Body of pancreas (tissue), 4 donors: ENCODE measurements at regions not wholly inside any gene's neighbourhood (a gene's known extent, or its start where the extent isn't known, plus 50 kb on each side); places are given as distances from the start of the nearest gene placed in this dataset.

Experiments
- ATAC-seq: fragments of 150-250 bp; one replicate; pipeline ENCODE4 v1.9.1; 2016
- DNase-seq, 4 donors: peaks; one replicate each; pipeline ENCODE4 v3.0.0-alpha.2; 2019
- H3K27ac ChIP-seq, 4 donors: fragments of 200-600 bp; sonication (generic); 1 replicate in 3 of 4; 2 replicates in 1 of 4; pipeline versions ENCODE4 v1.5.1 to v1.6.1; 2016 to 2019; ENCODE audit warnings: mild to moderate bottlenecking in 1 of 4, mixed read lengths in 1 of 4, moderate library complexity in 1 of 4
- H3K27me3 ChIP-seq, 2 donors: fragments of 200-600 bp; sonication (generic); one replicate each; pipeline ENCODE4 v1.6.0; 2016; ENCODE audit warnings: mild to moderate bottlenecking in 1 of 2
- H3K36me3 ChIP-seq, 2 donors: fragments of 200-600 bp; sonication (generic); replicated peaks in 1 of 2; 2 replicates each; pipeline ENCODE4 v1.5.1; 2016; ENCODE audit warnings: low read depth in 2 of 2; ENCODE audit not compliant: insufficient read depth in 1 of 2
- H3K4me1 ChIP-seq: fragments of 200-600 bp; sonication (generic); one replicate; pipeline ENCODE4 v1.6.0; 2016
- H3K4me3 ChIP-seq, 2 donors: fragments of 200-600 bp; sonication (generic); 1 replicate in 1 of 2; 2 replicates in 1 of 2; pipeline ENCODE4 v1.5.1; 2016 to 2019
- H3K9me3 ChIP-seq, 3 donors: fragments of 200-600 bp; sonication (generic); 1 replicate in 2 of 3; 2 replicates in 1 of 3; pipeline ENCODE4 v1.5.1; 2016
- POLR2A ChIP-seq, 3 donors: fragments of 450-650 bp; IDR thresholded peaks; one replicate each; pipeline ENCODE4 v1.6.1; 2016; ENCODE audit warnings: antibody characterized with exemption in 3 of 3, mild to moderate bottlenecking in 2 of 3
- WGBS, 2 donors: methylation state at CpG; one replicate each; pipeline ENCODE4 v1.1.5; 2017; 5-methylcytosine and 5-hydroxymethylcytosine counted together
- intact Hi-C: fragments of 100-400 bp; cut with DNase I; formaldehyde crosslinking; loops from one replicate; pipeline ENCODE4 v1.15.1; 2023
- TF ChIP-seq, protein P1 (sequence below), 7 experiments: fragments of 450-650 bp in 4 of 7; fragments of 200-600 bp in 3 of 7; sonication (generic) in 3 of 7; IDR thresholded peaks; one replicate each; pipeline ENCODE4 v1.5.1; 2016 to 2019; ENCODE audit warnings: antibody characterized with exemption in 7 of 7

DNA sequence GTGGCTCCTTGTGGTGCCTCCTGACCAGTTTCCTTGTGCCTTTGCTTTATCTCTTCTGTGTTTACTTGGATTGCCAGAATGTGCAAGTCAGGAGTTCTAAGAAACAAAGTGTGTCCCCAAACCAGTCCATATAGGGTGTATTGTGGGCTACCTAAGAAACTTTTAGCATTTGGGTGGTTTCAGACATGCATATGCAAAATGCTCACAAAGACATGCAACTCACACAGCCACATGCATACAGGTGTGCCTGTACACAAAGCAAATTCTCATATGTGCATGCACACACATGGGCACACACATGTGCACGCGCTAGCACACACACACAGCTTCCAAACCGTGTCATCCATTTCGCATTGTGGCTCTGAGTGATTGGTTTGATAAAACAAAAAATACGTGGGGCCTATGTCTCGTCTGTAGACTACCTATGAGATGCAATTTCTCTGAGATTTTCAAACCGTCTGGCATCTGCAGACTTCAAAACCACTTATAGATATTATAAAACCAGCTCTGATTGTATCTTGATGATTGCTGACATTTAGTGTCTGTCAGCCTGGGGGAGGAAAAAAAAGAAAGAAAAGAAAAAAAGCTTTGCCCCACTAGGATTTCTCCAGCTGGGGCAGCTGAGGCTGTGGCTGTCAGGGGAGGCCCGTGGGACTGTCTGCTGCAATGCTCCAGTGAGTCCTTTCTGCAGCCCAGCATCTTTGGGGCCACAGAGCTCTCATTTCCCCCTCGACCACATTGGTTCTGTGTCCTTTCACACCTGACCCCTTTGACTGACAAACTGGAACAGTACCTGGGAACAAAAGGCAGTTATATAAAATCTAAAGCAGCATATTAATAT, 556.1 kb downstream of the CMPK2 start:
- no peaks in the 10 kb centered on the region for H3K4me1 ChIP-seq
- TF ChIP-seq, protein P1, sequence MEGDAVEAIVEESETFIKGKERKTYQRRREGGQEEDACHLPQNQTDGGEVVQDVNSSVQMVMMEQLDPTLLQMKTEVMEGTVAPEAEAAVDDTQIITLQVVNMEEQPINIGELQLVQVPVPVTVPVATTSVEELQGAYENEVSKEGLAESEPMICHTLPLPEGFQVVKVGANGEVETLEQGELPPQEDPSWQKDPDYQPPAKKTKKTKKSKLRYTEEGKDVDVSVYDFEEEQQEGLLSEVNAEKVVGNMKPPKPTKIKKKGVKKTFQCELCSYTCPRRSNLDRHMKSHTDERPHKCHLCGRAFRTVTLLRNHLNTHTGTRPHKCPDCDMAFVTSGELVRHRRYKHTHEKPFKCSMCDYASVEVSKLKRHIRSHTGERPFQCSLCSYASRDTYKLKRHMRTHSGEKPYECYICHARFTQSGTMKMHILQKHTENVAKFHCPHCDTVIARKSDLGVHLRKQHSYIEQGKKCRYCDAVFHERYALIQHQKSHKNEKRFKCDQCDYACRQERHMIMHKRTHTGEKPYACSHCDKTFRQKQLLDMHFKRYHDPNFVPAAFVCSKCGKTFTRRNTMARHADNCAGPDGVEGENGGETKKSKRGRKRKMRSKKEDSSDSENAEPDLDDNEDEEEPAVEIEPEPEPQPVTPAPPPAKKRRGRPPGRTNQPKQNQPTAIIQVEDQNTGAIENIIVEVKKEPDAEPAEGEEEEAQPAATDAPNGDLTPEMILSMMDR (IDR thresholded peaks at IDR 0.05): no peak
- TF ChIP-seq POLR2A (IDR thresholded peaks at IDR 0.05): no peak
- 60 to 65% methylated on average over 9 of the region's 9 CpGs for WGBS, 2 donors
- H3K36me3 ChIP-seq: no peaks in the 10 kb centered on the region
- no peak overlapping the region for H3K27ac ChIP-seq
- no peaks in the 10 kb centered on the region for H3K9me3 ChIP-seq
- no peak for ATAC-seq
- no peaks in the 10 kb centered on the region for H3K27me3 ChIP-seq
- intact Hi-C loops: no loop called here
- no peak overlapping the region for H3K4me3 ChIP-seq
- DNase-seq: no peak

DNA sequence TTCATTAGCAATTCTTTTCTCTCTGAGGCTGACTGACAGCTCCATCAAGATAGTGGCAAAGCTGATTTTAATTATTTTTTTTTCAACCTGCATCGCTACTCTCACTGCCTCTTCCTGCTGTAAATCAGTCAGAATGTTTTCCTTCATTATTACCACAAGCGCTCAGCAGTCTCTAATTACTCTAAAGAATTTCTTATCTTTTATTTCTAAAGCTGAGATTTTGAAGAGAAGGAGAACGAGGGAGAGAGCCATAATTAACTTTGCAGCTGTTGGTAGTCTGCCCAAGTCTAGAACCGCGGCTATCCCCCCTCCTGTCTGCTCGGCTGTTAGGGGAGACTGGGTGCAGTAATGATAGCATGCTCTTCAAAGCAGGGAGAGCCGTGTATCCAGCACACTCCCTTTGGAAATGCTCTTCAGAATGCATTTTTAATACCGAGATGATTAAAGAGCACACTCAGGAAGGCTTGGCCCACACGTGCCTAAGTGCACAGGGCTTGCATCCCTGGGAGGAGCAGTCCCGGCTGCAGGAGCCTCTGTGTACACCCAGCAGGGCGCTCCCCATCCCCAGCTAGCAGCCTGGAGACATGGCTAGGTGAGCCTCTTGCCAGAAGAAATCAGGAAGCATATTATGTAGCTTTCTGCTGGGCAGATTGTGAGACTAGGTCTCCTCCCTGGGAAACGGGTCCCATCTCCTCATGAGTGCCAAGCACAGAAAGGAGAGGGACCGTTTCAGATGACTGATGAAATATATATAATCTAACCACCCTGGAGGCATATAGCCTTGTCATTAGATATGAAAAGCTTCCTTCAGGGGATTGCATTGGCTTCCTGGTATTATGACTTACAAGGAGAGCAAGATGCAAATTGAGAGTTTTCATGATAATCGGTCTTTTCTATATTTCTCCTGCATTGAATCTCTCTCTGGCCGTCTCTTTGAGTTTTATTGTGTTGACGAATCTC, 555.2 kb downstream of the CMPK2 start:
- TF ChIP-seq, protein P1 (IDR thresholded peaks at IDR 0.05): no peak
- no peak for TF ChIP-seq POLR2A (IDR thresholded peaks at IDR 0.05)
- no peaks in the 10 kb centered on the region for H3K27me3 ChIP-seq
- DNase-seq (no peak), ATAC-seq (no peak)
- no peak overlapping the region for H3K27ac ChIP-seq
- intact Hi-C loops: no loop called here
- 26 to 43% methylated on average over 16 of the region's 16 CpGs for WGBS, 2 donors
- no peaks in the 10 kb centered on the region for H3K9me3 ChIP-seq
- no peaks in the 10 kb centered on the region for H3K4me1 ChIP-seq
- H3K4me3 ChIP-seq: no peak overlapping the region
- no peaks in the 10 kb centered on the region for H3K36me3 ChIP-seq

DNA sequence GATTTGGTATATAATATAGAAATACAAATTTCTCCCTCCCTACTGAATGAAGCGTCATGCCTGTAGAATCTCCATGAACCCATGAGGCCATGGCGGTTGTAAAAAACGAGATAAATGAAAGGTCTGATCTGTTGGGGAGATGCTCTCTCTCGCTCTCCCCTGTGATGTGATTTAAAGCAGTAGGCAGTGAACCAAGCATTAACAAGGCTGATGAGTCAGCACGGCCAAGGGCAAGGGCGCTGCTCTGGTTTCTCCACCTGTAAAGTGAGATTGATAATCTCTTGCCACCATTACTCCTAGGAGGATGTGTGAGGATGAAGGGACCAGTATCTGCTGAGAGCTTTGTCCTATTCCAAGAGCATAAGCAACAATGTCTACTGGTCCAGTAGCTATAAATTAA, 553.3 kb downstream of the CMPK2 start:
- Histone ChIP-seq H3K36me3 (no peaks in the 10 kb centered on the region), H3K9me3 (no peaks in the 10 kb centered on the region), H3K4me1 (no peaks in the 10 kb centered on the region), H3K27me3 (no peaks in the 10 kb centered on the region), H3K4me3 (no peak overlapping the region), H3K27ac (no peak overlapping the region)
- intact Hi-C loops: no loop called here
- 75 to 80% methylated on average over 6 of the region's 6 CpGs for WGBS, 2 donors
- no peak for DNase-seq
- TF ChIP-seq, protein P1 (IDR thresholded peaks at IDR 0.05): no peak
- no peak for TF ChIP-seq POLR2A (IDR thresholded peaks at IDR 0.05)
- no peak for ATAC-seq

DNA sequence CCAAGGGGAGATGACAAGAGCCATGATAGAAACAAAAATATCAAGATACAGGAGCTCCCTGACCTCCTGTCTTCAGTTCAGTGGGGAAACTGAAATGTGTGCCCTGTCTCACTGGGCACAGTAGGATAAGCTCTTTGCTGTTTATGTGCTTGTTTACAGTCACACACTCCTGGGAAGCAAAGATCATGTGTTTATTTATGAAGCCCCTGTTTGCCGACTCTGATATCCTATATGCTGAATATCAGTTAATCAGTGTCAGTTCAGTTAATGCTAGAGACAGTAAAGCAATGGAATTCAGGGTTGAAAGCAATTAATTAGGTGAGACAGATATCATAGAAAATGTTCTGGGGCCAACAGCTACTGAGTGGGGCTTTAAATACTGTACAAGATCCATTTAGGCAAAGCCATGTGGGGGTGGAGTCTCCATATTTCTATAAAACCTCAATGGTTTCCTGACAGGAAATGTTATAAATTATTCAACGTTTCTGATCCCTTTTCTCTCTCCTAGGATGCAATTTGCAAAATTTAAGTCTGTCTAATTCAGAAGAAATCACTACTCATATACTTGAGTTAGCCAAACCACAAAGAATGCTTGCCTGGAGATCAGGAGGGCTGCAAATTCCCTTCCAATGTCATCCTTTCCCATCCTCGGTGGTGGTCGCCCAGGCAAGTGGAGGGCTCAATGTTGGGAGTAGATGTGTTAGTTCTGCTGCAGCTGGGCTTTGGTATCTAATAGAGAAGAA, 551.3 kb downstream of the CMPK2 start:
- no peak for DNase-seq
- no peak for ATAC-seq
- 44 to 48% methylated on average over 4 of the region's 4 CpGs for WGBS, 2 donors
- H3K4me1 ChIP-seq: no peaks in the 10 kb centered on the region
- H3K36me3 ChIP-seq: no peaks in the 10 kb centered on the region
- no peak for TF ChIP-seq POLR2A (IDR thresholded peaks at IDR 0.05)
- TF ChIP-seq, protein P1 (IDR thresholded peaks at IDR 0.05): no peak
- H3K9me3 ChIP-seq: no peaks in the 10 kb centered on the region
- intact Hi-C loops: no loop called here
- no peak overlapping the region for H3K4me3 ChIP-seq
- H3K27me3 ChIP-seq: no peaks in the 10 kb centered on the region
- H3K27ac ChIP-seq: no peak overlapping the region
